T-helper 1 cell treated with Interleukin-12 subunit alpha and Interleukin-12 subunit beta and Interleukin-4 antibody, amounts not matched to agents 30 ng/mL and 1 ng/mL, for 36 hours (primary cell): ENCODE measurements at regions not wholly inside any gene's neighbourhood (a gene's known extent, or its start where the extent isn't known, plus 50 kb on each side); places are given as distances from the start of the nearest gene placed in this dataset.

Experiments
- intact Hi-C: fragments of 100-400 bp; cut with micrococcal nuclease; formaldehyde crosslinking; loops from one replicate; pipeline ENCODE4 v1.15.1; 2024

DNA sequence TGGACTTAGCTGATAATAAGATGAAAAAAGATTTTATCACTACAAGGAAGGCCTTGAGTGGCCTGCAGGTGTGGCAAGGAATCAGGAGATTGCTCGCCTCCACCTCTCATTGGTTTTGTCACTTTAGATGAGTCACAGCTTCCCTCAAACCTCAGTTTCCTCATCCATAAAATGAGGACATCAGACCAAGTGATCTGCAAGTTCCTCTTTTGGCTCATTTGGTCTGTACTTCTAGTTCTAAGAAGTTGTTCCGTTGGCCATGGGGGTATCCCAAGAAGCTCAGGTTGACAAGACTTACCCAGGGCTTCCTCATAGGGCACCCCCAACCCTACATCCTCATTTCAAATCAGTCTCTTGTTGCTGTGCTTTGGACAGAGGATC lies 254.1 kb downstream of the UACA start:
- intact Hi-C loops, result loop anchor here (2.0 to 10.0 kb wide), 4 partner anchors 207 to 1344 kb away; partner anchors contain the start of gene GLCE

DNA sequence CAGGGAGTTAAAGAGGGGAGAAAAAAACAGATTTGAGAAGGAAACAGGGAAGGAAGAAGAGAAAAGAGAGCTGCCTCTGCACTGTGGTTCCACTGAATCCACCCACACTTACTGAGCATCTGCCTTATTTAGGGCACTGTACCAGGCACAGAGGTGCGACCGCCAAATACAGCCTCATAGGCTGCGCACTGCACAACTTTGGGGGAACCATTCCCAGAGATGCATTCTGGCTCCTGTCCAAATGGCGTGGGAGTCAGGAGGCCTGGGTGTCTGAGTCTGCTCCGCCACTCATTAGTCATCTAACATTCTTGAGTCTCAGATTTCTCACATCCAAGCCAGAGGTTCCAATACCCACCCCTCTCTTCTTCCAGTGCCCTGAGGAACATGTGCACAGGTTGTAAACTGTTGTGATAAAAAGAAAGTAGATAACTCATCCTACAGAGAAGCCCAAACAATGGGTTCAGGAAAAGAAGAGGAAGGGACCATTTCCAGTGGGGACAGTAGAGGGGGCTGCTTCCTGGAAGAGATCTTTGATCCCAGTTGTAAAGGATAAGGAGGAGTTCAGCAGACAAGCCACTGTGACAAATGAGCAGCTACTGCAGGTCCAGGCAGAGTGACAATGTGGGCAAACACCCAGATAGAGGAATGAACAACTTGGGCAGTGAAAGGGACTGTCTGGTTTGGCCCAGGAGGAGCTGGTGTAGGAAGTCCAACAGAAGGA lies 254.6 kb downstream of the UACA start:
- intact Hi-C loops, result loop anchor here (1.0 to 10.0 kb wide), 5 partner anchors 206 to 1344 kb away; partner anchors contain the start of gene GLCE

DNA sequence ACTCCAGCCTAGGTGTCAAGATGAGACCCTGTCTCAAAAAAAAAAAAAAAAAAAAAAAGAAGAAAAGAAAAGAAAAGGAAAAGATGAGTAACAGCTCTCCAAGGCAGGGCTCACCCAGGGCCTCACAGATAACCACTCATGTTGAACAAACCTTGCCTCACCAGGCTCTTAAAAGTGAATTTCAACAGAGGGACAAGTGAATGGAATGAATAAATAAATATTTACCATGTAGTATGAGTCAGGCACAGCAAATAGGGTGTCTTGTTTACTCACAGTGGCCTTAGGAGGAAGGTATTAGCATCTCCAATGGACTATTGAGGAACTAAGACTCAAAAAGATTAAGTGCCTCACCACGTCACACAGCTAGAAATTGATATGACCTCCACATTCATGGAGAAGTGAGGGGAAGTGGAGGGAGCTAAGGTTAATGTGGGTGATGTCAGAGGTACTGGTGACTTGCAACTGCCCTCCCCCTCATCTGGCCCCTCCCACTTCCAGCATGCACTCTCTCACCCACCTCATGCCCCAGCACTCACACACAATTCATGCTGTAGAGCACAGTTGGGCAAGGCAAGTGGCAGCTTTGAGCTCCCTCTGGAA lies 255.5 kb downstream of the UACA start:
- intact Hi-C loops, result loop anchor here (1.0 to 10.0 kb wide), 5 partner anchors 206 to 1343 kb away; partner anchors contain the start of gene GLCE

DNA sequence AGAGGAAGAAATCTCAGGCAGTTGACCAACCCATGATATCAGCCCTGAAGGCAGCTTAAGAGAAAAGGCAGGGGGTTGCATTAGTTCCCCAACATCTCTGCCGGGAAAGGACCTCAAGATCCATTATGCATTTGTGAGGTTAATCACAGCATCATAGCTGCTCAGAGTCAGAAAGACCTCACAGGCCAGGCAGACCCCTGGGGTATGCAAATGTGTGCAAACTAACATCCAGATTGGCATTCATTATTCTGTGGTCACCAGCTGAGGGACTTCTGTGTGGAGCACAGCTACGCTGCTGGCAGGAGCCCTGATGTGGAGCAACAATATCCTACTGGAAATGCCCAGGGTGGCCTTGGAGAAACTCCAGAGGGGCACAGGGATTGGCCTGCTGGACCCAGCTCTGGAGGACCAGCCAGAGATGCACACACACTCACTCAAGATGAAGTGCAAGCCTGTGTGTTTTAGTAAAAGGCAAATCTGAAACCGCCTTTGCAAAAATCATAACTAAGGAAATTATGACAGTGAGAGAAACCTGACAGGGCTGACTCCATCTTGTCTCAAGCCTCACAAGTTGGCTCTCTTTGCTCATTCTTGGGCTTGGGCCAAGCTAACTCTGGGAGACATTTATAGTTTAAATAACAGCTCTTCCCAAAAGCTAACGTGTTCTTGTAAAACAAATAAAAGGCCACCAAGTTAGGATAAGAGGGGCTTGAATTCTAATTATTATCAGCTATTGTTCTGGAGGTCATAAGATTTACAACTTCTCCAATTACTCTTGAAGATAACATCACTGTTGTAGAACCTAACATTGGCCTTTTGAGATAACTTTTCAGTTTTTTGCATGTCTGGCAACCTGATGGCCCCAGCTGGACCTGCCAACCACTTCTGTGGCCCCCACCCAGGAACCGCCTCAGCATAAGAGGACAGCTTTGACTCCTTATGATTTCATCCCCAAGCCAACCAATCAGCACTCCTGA lies 257.1 kb downstream of the UACA start:
- intact Hi-C loops, result loop anchor here (5.0 to 10.0 kb wide), 3 partner anchors 204 to 1341 kb away; partner anchors contain the start of gene GLCE

DNA sequence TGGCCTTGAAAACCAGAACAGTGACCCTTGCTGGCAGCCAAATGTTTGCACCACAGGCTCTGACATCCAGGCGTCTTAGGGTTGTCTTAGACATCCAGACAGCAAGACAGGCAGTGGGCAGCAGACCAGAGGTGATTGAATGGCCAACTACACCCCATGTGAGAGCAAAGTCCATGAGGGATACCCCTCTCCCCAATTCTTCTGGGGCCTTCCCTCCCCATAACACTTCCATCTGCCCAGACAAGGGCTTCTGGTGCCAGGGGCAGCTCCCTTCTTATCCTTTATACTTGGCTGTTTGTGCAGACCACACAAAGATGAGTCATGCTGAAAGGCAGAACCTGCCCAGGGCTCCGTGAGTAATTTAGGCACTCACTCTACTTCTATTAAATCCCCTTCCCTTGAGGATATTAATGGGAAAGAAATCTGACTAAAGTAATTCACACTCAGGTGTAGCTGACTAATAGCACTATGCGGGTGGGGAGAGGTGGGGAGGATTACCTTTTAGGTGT lies 257.9 kb downstream of the UACA start:
- intact Hi-C loops, result loop anchor here (5.0 to 10.0 kb wide), 3 partner anchors 203 to 1341 kb away; partner anchors contain the start of gene GLCE

DNA sequence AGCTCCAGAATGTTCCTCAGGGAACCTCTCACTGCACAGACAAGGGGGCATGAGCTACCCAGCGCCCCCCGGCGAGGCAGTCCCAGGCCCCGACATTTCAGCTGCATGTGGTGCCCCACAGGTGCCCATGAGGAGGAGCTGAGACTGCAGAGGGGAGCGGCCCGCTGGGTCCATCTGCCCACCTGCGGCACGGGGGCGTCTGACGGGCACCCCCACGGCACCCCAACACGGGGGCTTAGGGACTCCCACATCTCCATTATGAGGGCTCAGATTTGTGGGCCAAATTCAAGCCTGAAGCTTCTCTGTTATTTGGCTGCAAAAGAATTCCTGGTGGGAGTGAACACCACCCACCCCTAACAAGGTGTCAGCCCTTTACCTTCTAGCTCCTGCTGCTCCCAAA lies 258.4 kb downstream of the UACA start:
- intact Hi-C loops, result loop anchor here (1.0 to 10.0 kb wide), 4 partner anchors 13 to 1340 kb away; partner anchors contain the start of gene GLCE

DNA sequence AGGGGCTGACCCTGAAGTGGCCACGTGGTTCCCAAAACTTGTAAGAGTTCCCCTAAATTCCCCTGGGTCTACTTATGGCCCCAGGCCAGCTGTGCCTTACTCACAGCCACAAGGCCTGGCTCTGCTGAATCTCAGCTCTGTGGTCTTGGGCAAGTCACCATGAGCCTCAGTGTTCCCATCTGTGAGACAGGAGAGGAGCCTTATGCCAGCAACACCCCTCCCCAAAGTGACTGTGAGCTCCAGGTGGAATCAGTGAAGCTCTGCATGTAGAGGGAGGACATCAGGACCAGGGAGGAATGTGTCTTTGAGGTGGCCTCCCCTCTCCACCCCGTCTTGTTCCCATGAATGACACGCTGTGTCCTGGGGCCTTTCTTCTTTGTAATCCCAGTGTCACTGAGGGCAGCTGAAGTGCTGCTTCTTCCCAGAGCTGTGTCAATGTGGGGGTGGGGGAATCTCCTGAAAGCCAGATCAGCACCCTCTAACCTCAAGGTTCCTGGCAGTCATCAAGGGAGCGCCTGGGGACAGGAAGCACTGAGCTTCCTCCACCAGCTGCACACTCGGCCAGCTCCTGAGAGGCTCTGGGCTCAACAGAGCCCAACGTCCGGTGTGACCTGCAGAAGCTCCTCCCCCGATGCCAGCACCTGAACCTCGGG lies 258.9 kb downstream of the UACA start:
- intact Hi-C loops, result loop anchor here (1.0 to 10.0 kb wide), 2 partner anchors 12 to 1340 kb away; partner anchors contain the start of gene GLCE

DNA sequence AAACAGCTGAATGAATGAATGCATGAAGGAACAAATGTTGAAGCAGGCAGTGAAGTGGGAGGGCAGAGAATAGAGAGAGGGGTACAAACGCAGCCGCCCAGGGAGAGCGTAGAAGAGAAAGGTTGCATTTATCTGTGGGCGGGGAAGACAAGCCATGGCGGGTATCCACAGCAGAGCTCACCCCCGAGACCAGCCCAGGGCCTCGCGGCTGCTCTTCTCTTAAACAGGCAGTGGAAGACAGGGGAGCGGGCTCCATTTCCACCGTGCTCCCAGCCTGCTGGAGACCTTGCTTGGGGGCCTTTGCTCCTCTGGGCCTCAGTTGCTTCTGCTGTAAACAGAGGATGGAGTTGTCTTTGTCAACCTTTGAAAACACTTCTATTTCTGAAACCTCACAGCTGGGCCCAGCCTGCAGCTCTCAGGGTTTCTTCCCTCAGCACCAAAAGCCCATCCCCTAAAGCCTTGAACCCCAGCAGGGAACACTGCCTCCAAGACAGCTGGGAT lies 259.5 kb downstream of the UACA start:
- intact Hi-C loops, result loop anchor here (1.0 to 10.0 kb wide), 2 partner anchors 12 to 1339 kb away; partner anchors contain the start of gene GLCE

DNA sequence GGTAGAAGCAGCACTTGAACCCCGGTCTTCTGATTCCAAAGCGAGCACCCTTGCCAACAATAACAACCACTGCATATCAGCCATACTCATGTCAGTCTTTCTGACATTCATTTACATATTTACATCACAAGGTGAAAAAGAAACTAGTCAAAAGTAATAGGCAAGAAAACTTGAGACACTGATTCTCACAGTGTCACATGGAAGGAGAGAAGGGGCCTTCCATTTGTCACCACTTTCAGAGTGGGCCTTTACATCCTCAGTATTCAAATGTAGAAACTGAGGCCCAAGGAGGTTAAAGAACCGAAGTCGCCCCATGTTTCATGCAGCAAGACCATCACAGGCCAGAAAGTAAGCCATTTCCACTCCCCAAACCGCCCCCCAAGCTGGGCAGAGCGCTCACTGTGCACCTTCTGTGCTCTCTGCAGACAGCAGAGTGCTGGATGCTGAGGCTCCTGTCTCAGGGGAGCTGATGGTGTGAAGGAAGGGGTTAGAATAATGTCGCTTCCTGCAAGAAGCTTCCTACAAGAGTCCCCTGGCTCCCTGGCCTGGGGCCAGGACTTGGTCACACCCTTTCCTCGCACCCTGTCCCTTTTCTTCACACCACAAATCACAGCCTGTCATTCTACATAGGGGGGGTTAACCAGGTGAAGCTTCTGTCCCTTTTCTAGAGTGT lies 260.1 kb downstream of the UACA start:
- intact Hi-C loops, result loop anchor here (10.0 kb wide), 1 partner anchor 1338 kb away; the partner anchor contains the start of gene GLCE

DNA sequence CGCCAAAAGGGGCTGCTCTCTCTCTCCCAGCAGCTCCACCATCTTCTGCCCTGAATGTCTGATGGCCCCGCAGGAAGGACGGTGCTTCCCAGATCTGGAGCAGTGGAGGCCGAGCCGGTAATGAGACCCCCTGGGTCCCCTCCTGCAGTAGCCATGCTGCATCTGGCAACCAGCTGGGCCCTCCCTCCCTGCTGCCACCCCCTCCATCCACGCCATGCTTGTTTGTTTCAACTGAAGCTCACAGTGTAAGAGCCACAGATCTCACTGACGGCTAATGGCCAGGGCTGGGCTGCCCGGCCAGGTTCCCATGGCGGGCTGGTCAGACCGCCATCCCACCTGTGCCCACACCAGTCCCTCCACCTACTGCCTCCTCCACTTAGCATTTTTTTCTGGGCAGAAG lies 260.8 kb downstream of the UACA start:
- intact Hi-C loops, result loop anchor here (10.0 kb wide), 1 partner anchor 1338 kb away; the partner anchor contains the start of gene GLCE

DNA sequence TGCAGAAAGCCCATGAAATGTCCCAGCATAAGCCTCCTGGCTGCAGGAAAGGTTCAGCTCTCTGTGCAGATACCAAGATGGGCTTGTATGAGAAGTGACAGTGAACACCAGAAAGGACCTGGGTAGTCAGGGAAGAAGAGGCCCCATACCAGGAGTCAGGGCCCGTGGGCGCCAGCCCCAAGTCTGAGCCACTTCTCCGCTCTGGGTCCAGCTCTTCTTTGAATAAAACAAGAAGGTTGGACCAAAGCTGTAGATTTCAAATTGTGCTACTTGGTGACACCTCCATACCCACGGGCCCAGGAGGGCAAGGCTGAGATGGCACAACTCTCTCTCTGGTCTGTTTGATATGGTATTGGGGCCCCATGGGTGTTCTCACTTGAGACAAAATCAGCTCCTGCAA lies 261.5 kb downstream of the UACA start:
- intact Hi-C loops, result loop anchor here (10.0 kb wide), 1 partner anchor 1337 kb away; the partner anchor contains the start of gene GLCE

DNA sequence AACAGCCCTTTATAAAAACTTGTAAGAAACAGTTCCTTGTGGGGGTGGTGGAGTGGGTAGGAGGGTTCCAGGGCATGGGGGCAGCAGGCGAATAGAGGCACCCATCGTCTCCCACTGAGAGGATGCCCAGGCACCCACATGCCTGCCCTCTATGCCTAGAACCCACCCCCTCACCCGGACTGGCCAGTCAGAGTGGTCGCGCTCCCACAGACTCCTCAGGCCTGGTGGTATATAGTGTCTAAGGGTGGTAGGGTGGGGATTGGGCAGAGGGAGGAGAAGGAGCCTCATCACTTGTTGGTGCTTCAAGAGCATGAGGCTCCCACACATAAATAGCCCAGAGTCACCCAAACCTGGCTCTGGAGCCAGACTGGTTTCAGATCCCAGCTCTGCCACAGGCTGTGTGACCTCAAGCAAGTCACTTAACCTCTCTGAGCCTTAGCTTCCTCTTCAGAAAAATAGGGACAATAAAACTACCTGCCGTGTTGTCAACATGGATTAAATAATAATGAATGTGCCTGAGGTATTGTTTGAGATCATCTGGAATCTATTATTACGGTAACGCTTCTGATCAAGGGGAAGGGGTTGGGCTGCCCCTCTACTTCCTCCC lies 262.1 kb downstream of the UACA start:
- intact Hi-C loops, result loop anchor here (10.0 kb wide), 1 partner anchor 1336 kb away; the partner anchor contains the start of gene GLCE

DNA sequence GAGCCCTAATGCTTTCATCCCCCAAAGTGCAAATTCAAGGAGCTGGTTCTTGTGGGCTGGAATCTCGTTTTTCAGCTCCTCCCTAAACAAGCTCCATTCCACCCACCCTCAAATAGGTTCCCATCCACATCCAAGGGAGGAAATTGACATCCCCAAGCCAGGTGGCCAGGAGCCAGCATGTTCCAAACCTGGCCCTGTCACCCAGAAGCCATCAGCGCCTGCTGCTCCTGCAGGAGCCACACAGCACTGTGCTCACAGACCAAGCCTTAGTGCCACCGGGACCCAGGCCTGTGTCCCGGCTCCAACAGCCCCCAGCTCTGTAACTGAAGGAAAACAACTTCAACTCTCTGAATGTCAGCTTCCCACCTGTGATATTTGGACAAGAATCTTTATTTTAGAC lies 263.6 kb downstream of the UACA start:
- intact Hi-C loops, result loop anchor here (10.0 kb wide), 1 partner anchor 1335 kb away; the partner anchor contains the start of gene GLCE

DNA sequence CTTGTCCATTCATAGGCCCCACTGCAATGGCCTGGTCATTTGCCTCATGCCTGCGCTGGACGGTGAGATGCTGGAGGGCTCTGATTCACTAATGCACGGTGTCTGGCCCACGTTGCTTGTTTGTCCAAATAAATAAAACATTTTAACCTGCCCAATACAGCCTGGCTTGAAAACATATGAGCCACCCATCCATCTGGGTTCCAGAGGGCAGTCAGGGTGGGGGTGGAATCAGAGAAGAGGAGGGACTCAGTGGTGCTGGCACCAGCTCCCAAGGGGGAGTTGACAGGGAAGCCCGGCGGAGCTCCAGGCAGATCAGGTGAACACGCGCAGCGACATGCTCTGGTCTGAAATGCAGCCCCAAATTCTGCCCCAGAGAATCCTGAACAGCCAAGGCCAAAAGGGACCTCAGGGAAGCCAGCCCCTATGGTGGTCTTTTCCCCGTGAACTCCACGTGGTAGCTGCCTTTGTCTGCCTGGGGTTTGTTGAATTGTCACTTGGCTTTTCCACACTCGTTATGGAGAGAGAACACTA lies 265.2 kb downstream of the UACA start:
- intact Hi-C loops, result no loop called here

DNA sequence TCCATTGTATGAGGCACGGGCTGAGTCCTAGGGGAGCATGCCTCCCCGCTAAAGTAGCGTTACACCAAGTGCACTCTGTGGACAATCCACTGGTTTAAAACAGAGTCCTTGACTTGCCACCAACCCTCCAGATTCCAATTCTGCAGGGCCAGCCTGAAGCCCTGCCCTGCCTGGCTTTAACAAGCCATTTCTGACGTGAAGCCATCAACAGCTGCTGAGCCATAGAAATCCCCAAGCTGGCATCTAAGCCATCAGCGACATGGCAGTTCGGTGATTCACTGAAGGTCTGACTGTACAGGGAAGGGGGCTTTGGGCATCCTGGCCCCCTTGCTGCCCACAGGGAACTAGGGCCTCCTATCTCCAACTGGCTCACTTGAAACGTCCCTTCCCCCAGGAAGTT lies 265.7 kb downstream of the UACA start:
- intact Hi-C loops, result no loop called here

DNA sequence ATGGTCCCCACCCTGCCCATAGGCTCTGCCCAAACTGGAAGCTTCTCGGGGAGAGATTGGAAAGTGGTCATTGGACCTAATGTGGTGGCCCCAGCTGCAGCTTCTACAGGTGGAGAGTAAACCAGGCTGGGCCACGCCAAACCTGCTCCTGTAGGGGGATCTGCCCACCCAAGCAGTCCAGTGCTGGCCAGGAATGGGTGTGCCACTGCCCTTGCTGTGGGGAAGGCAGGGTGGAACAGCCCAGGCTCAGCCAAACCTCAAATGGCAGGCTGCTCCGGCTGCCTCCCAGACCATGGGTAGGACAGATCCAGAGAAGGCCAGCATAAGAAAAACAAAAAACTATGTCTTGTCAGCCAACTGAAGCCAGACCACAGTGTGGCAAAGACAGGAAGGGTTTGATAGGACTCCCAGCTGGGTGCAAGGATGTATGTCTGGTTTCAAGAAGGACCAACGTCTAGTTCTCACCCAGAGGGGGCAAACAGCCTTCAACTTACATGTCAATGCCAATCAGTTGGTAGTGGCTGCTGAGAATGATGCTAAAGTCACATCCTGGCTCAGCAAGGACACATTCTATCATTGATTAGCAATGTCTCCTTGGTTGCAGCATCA lies 267.3 kb downstream of the UACA start:
- intact Hi-C loops, result no loop called here

DNA sequence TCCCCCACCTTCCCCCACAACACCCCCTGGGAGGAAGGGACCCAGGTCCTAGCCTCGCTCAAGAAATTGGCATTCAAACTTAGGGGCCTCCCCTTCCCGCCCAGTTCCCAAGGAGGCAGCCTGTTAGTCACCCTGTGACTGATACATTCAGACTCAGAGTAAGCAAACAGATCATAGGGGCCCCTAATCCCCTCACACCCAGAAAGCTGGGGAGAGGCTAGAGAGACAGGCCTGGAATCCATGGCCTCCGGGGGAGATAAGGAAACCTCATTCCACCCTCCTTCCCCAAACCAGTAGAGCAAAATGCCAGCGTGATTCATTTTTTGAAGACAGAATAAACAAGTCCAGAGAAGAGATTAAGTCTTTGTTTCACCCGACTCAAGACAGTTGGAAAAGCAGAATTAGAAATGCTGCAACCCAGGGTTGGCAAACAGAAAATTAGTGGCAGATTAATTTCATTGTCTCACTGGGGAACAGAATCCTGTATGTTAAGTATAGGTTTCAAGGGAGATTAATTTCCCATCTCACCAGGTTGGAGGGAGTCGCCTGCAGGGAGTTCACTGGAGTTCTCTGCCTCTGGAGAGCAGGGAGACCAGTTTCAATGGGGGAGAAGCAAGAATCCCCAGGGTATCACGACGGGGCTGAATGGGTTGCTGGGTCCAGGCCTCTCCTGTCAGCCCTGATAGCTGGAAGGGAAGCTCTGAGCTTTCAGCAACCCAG lies 268.3 kb downstream of the UACA start:
- intact Hi-C loops, result loop anchor here (1.0 to 5.0 kb wide), 2 partner anchors 9 to 1732 kb away; no protein-coding TSS in a partner anchor

DNA sequence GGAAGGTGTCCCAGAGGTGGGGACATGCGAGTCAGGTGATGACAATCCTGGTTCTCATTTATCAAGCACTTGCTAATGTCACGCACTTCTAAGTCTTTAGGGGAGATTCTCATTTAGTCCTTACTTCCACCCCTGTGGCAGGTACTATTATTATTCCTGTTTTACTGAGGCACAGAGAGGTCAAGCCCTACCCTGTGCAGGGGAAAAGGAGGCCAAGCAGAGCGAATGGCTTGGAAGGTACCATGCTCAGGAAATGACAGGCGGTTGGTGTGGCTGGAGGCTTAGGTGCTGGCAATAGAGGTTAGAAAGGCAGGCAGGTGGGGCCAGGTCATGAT lies 268.9 kb downstream of the UACA start:
- intact Hi-C loops, result loop anchor here (1.0 to 5.0 kb wide), 2 partner anchors 8 to 1733 kb away; no protein-coding TSS in a partner anchor
